ENCODE measurements at regions not wholly inside any gene's neighbourhood (a gene's known extent, or its start where the extent isn't known, plus 50 kb on each side); places are given as distances from the start of the nearest gene placed in this dataset.

DNA sequence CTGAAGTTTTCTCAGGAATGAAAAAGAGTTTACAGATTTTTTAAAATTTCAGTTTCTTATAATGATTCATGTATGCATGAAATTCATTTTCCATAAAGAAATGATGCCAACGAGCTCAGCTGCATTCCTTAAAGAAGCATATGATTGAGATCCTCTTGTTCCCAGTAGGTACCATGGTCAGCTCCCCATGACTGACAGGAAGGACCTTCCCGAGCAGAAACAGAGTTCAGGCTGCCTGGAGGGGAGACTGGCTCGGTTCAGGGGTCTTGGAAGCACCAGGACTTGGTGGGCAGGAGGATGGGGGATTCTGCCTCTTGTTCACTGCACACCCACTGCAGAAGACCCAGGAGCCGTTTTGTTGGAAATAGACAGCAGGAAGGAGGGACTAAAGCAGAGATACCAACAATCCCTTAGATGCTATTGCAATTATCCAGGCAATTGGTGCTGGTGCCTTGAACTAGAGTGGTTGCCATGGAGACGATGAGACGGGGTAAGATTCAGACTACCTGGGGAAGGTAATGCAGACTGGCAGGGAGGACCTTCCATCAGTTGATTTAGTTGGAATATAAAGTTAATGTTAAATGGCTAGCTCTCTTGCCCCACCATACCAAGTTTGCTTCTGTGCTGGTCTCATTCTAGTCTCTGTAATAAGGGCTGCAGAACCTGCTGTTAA, 447.8 kb downstream of the MTRR start:
- TF ChIP-seq FOXP2 (optimal IDR thresholded peaks at IDR 0.05; ENCODE audit: borderline replicate concordance, extremely low read depth, extremely low read length, insufficient read depth) = no peak
- TF ChIP-seq TAF1 (IDR thresholded peaks at IDR 0.05; ENCODE audit: borderline replicate concordance, insufficient read depth, low read length) = no peak
- TF ChIP-seq, protein P1, sequence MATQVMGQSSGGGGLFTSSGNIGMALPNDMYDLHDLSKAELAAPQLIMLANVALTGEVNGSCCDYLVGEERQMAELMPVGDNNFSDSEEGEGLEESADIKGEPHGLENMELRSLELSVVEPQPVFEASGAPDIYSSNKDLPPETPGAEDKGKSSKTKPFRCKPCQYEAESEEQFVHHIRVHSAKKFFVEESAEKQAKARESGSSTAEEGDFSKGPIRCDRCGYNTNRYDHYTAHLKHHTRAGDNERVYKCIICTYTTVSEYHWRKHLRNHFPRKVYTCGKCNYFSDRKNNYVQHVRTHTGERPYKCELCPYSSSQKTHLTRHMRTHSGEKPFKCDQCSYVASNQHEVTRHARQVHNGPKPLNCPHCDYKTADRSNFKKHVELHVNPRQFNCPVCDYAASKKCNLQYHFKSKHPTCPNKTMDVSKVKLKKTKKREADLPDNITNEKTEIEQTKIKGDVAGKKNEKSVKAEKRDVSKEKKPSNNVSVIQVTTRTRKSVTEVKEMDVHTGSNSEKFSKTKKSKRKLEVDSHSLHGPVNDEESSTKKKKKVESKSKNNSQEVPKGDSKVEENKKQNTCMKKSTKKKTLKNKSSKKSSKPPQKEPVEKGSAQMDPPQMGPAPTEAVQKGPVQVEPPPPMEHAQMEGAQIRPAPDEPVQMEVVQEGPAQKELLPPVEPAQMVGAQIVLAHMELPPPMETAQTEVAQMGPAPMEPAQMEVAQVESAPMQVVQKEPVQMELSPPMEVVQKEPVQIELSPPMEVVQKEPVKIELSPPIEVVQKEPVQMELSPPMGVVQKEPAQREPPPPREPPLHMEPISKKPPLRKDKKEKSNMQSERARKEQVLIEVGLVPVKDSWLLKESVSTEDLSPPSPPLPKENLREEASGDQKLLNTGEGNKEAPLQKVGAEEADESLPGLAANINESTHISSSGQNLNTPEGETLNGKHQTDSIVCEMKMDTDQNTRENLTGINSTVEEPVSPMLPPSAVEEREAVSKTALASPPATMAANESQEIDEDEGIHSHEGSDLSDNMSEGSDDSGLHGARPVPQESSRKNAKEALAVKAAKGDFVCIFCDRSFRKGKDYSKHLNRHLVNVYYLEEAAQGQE (IDR thresholded peaks at IDR 0.05; ENCODE audit: insufficient read depth in 1 of 2, low read depth in 2 of 2, low read length in 2 of 2) = peak; percentile 61 to 89

DNA sequence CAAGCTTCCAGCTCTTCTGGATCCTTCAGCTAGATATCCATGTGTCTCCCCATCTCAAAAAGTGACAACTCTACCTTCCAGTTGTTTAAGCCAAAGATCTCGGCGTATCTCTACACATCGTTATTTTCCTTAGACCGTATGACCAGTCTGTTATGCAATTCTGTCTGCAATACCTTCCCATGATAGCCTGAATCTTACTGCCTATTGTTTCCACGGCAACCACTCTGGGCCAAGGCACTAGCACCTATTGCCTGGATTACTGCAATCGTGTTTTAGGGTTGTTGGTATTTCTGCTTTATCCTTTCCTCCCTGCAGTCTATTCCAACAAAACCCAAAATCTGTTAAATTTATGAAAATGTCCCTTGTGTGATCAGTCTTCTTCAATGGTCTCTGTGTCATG, 448.4 kb downstream of the MTRR start:
- TF ChIP-seq, protein P1 (IDR thresholded peaks at IDR 0.05; ENCODE audit: insufficient read depth in 1 of 2, low read depth in 2 of 2, low read length in 2 of 2) = no peak
- no peak for TF ChIP-seq TAF1 (IDR thresholded peaks at IDR 0.05; ENCODE audit: borderline replicate concordance, insufficient read depth, low read length)
- no peak for TF ChIP-seq SIN3A (IDR thresholded peaks at IDR 0.05; ENCODE audit: borderline replicate concordance, insufficient read depth, low read length)
- TF ChIP-seq FOXP2 (optimal IDR thresholded peaks at IDR 0.05; ENCODE audit: borderline replicate concordance, extremely low read depth, extremely low read length, insufficient read depth) = no peak
- no peak for TF ChIP-seq POLR2AphosphoS5 (IDR thresholded peaks at IDR 0.05; ENCODE audit: low read depth, low read length)

DNA sequence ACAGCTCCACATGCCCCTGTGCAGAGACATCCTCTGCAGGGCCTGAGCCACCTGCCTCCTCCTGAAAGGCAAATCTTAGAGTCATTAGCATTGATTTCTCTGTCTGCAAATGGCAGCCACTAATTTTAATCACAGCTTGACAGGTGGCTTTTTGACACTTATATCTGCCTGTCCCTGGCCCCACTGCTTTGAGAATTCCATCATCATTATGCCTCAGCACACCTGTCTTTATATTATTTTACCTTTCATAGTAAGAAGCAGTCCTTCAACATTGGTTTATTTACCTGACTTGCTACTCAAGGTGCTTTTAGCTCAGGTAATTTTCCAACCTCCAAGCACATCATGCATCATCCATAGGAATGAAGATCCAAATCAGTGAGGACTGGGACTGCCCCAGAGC, 451.3 kb downstream of the MTRR start:
- TF ChIP-seq, protein P1 (IDR thresholded peaks at IDR 0.05; ENCODE audit: insufficient read depth in 1 of 2, low read depth in 2 of 2, low read length in 2 of 2) = no peak
- no peak for TF ChIP-seq POLR2AphosphoS5 (IDR thresholded peaks at IDR 0.05; ENCODE audit: low read depth, low read length)
- no peak for TF ChIP-seq FOXP2 (optimal IDR thresholded peaks at IDR 0.05; ENCODE audit: borderline replicate concordance, extremely low read depth, extremely low read length, insufficient read depth)
- no peak for TF ChIP-seq TAF1 (IDR thresholded peaks at IDR 0.05; ENCODE audit: borderline replicate concordance, insufficient read depth, low read length)
- no peak for TF ChIP-seq SIN3A (IDR thresholded peaks at IDR 0.05; ENCODE audit: borderline replicate concordance, insufficient read depth, low read length)

DNA sequence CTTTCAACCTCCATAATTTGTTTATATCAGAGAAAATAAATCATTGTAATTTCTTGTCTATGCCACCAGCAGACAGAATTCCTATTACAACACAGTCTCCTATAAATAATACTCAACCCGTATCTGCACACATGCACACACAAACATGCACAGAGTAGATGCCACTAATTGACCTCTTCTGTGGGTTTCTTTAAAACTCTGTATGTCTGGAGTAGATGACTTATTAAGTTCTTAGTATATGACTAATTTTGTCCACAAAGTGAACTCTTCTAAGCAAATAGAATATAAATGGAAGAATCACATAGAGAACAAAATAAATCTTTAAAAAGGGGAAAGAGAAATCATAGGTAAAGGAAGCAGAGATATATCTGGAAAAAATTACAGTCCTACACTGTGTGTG, 452.3 kb downstream of the MTRR start:
- TF ChIP-seq TAF1 (IDR thresholded peaks at IDR 0.05; ENCODE audit: borderline replicate concordance, insufficient read depth, low read length) (no peak), FOXP2 (optimal IDR thresholded peaks at IDR 0.05; ENCODE audit: borderline replicate concordance, extremely low read depth, extremely low read length, insufficient read depth) (no peak), POLR2AphosphoS5 (IDR thresholded peaks at IDR 0.05; ENCODE audit: low read depth, low read length) (no peak), SIN3A (IDR thresholded peaks at IDR 0.05; ENCODE audit: borderline replicate concordance, insufficient read depth, low read length) (no peak)
- TF ChIP-seq, protein P1 (IDR thresholded peaks at IDR 0.05; ENCODE audit: insufficient read depth in 1 of 2, low read depth in 2 of 2, low read length in 2 of 2) = no peak

DNA sequence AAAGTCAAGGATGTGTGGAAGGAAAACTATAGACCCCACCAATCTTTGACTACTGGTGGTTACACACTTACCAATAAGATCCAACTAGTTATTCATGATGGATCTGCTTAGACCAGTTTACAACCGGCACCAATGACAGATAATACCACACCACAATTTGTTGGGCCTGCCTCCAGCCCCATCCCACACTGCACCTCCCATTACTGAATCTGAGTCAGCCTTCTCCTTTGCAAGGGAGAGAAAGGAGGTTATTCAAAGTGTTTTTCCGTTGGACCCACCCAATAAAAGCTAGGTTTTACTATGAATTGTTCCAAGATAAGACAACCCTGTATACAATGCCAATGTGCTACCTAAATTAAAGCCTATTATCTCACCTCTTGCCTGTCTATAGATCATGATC, 453.5 kb downstream of the MTRR start:
- no peak for TF ChIP-seq SIN3A (IDR thresholded peaks at IDR 0.05; ENCODE audit: borderline replicate concordance, insufficient read depth, low read length)
- no peak for TF ChIP-seq FOXP2 (optimal IDR thresholded peaks at IDR 0.05; ENCODE audit: borderline replicate concordance, extremely low read depth, extremely low read length, insufficient read depth)
- TF ChIP-seq, protein P1 (IDR thresholded peaks at IDR 0.05; ENCODE audit: insufficient read depth in 1 of 2, low read depth in 2 of 2, low read length in 2 of 2) = no peak
- TF ChIP-seq POLR2AphosphoS5 (IDR thresholded peaks at IDR 0.05; ENCODE audit: low read depth, low read length) = no peak
- TF ChIP-seq TAF1 (IDR thresholded peaks at IDR 0.05; ENCODE audit: borderline replicate concordance, insufficient read depth, low read length) = no peak

Data from PFSK-1 (cell line).